ENCODE measurements at regions not wholly inside any gene's neighbourhood (a gene's known extent, or its start where the extent isn't known, plus 50 kb on each side); places are given as distances from the start of the nearest gene placed in this dataset.

DNA sequence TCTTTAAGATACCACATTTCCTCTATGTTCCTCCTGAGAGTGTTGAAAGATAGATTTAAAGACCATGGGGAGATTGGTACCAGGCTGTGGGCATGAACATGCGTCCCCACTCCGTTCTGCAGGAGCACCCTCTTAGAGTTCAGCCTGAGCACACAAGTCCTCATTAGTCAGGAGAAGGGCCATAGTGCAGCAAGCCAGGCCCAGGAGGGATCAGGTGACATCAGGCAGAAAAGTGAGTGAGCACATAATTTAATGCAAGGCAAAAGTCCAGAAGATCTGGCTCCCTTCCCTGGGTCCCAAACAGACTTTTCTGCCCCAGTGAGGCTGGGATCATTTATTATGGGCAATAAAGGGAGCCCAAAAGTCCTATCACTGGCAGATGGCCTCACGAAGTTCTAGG is 263.7 kb upstream of the AGTR2 start:
- no peak for TF ChIP-seq RAD21 (IDR thresholded peaks at IDR 0.05; ENCODE audit: low read depth)
- no peak for TF ChIP-seq ZBTB7A (IDR thresholded peaks at IDR 0.05; ENCODE audit: low read depth)
- no peak for TF ChIP-seq TCF12 (IDR thresholded peaks at IDR 0.05; ENCODE audit: low read depth)
- no peak for TF ChIP-seq EGR1 (IDR thresholded peaks at IDR 0.05)
- no peak for TF ChIP-seq CEBPB (IDR thresholded peaks at IDR 0.05)
- no peak for TF ChIP-seq TAF1 (IDR thresholded peaks at IDR 0.05; ENCODE audit: low read depth)
- no peak for TF ChIP-seq TEAD4 (IDR thresholded peaks at IDR 0.05)
- TF ChIP-seq, protein P1, sequence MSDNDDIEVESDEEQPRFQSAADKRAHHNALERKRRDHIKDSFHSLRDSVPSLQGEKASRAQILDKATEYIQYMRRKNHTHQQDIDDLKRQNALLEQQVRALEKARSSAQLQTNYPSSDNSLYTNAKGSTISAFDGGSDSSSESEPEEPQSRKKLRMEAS (IDR thresholded peaks at IDR 0.05), result no peak
- TF ChIP-seq NFIC (IDR thresholded peaks at IDR 0.05), result no peak
- no peak for TF ChIP-seq YY1 (IDR thresholded peaks at IDR 0.05; ENCODE audit: low read depth)
- TF ChIP-seq CREB1 (IDR thresholded peaks at IDR 0.05; ENCODE audit: low read depth), result no peak
- TF ChIP-seq, protein P2, sequence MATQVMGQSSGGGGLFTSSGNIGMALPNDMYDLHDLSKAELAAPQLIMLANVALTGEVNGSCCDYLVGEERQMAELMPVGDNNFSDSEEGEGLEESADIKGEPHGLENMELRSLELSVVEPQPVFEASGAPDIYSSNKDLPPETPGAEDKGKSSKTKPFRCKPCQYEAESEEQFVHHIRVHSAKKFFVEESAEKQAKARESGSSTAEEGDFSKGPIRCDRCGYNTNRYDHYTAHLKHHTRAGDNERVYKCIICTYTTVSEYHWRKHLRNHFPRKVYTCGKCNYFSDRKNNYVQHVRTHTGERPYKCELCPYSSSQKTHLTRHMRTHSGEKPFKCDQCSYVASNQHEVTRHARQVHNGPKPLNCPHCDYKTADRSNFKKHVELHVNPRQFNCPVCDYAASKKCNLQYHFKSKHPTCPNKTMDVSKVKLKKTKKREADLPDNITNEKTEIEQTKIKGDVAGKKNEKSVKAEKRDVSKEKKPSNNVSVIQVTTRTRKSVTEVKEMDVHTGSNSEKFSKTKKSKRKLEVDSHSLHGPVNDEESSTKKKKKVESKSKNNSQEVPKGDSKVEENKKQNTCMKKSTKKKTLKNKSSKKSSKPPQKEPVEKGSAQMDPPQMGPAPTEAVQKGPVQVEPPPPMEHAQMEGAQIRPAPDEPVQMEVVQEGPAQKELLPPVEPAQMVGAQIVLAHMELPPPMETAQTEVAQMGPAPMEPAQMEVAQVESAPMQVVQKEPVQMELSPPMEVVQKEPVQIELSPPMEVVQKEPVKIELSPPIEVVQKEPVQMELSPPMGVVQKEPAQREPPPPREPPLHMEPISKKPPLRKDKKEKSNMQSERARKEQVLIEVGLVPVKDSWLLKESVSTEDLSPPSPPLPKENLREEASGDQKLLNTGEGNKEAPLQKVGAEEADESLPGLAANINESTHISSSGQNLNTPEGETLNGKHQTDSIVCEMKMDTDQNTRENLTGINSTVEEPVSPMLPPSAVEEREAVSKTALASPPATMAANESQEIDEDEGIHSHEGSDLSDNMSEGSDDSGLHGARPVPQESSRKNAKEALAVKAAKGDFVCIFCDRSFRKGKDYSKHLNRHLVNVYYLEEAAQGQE (IDR thresholded peaks at IDR 0.05; ENCODE audit: low read depth), result no peak
- TF ChIP-seq, protein P3, sequence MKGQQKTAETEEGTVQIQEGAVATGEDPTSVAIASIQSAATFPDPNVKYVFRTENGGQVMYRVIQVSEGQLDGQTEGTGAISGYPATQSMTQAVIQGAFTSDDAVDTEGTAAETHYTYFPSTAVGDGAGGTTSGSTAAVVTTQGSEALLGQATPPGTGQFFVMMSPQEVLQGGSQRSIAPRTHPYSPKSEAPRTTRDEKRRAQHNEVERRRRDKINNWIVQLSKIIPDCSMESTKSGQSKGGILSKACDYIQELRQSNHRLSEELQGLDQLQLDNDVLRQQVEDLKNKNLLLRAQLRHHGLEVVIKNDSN (IDR thresholded peaks at IDR 0.05), result no peak
- TF ChIP-seq EP300 (IDR thresholded peaks at IDR 0.05; ENCODE audit: borderline replicate concordance), result no peak
- no peak for TF ChIP-seq FOXM1 (IDR thresholded peaks at IDR 0.05; ENCODE audit: borderline replicate concordance, low read depth)

DNA sequence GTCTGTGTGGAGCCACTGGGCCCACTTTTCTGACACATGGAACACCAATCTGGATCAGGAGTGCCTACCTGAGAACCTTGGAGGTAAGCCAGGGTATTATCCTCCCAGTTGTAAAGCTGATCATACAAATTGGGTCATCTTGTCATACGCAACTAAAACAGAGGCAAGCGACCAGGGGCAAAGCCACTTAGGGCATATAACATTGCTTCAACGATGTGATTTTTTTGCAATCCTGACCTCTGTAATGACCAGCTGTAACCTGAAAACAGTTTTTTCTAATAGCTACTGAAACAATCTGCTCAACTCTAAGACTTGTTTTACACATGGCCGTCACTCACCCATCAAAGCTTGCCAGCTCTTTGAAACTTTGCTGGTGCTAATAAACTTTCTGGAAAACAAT is 261.5 kb upstream of the AGTR2 start:
- TF ChIP-seq EGR1 (IDR thresholded peaks at IDR 0.05) (no peak), CREB1 (IDR thresholded peaks at IDR 0.05; ENCODE audit: low read depth) (no peak), TCF12 (IDR thresholded peaks at IDR 0.05; ENCODE audit: low read depth) (no peak)

DNA sequence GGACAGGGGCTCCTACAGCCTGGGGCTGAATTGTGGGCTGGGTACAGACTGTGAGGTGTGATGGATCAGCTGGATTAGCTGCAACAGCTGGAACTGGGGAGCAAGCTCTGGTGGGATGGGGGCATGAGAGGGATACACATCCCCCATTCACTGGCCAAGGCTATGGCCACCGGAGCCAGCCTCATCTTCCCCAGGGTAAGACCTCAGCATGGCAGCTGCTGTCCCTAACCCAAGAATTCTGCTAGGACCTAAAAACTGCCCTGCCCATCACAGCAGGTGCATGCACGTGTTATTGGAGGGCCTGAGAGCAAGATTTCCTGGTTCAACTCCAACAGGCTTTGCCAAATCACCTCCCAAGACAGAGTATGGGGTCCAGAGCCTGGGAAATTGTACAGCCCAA is 258.6 kb upstream of the AGTR2 start:
- TF ChIP-seq, protein P2 (IDR thresholded peaks at IDR 0.05; ENCODE audit: low read depth), result no peak

DNA sequence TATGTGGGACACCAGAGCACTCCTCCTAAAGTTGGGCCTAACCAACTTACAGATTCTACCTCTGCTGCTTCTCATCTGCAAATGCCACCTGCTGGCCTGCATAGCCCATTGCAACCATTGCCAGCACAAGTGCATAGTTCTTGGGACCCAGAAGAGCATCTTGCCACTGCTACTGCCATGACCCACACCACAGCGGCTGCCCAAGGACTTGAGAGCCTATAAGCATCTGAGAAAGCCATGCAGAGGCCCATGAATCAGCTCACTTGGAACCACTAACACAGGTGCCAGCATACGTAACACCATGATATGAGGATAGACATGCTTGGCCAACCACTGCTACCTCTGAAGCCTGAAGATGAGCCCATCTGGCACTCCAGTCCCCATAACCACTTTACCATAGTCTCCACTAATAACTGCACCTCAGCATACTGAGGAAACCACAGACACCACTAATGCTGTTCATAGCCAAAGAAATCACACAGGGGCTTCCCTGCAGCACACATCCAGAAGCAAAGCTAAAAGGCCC is 258.1 kb upstream of the AGTR2 start:
- TF ChIP-seq ZBTB7A (IDR thresholded peaks at IDR 0.05; ENCODE audit: low read depth) (no peak), TAF1 (IDR thresholded peaks at IDR 0.05; ENCODE audit: low read depth) (no peak), YY1 (IDR thresholded peaks at IDR 0.05; ENCODE audit: low read depth) (no peak), CEBPB (IDR thresholded peaks at IDR 0.05) (no peak), TCF12 (IDR thresholded peaks at IDR 0.05; ENCODE audit: low read depth) (no peak), CREB1 (IDR thresholded peaks at IDR 0.05; ENCODE audit: low read depth) (no peak), NFIC (IDR thresholded peaks at IDR 0.05) (no peak), EGR1 (IDR thresholded peaks at IDR 0.05) (no peak), FOXM1 (IDR thresholded peaks at IDR 0.05; ENCODE audit: borderline replicate concordance, low read depth) (no peak), TEAD4 (IDR thresholded peaks at IDR 0.05) (no peak)
- TF ChIP-seq, protein P1 (IDR thresholded peaks at IDR 0.05), result no peak
- TF ChIP-seq, protein P3 (IDR thresholded peaks at IDR 0.05), result no peak

DNA sequence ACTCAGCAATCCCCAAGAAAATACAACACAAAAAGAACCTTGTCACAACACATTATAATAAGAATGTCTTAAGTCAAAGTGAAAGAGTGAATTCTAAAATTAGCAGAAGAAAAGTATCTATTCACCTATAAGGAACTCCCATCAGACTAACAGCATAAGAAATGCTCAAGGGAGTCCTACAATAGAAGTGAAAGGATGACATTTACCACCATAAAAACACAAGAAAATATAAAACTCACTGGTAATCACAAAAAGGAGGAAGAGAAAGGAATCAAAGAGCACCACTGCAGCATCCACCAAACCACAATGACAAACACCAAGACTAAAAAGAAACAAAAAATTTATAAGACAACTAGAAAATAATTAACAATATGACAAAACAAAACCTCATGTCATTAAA is 257.0 kb upstream of the AGTR2 start:
- no peak for TF ChIP-seq ZBTB7A (IDR thresholded peaks at IDR 0.05; ENCODE audit: low read depth)
- TF ChIP-seq CREB1 (IDR thresholded peaks at IDR 0.05; ENCODE audit: low read depth), result no peak
- TF ChIP-seq RAD21 (IDR thresholded peaks at IDR 0.05; ENCODE audit: low read depth), result no peak
- TF ChIP-seq EGR1 (IDR thresholded peaks at IDR 0.05), result no peak
- no peak for TF ChIP-seq EP300 (IDR thresholded peaks at IDR 0.05; ENCODE audit: borderline replicate concordance)
- no peak for TF ChIP-seq CEBPB (IDR thresholded peaks at IDR 0.05)
- TF ChIP-seq, protein P3 (IDR thresholded peaks at IDR 0.05), result no peak
- TF ChIP-seq, protein P1 (IDR thresholded peaks at IDR 0.05), result no peak
- TF ChIP-seq TCF12 (IDR thresholded peaks at IDR 0.05; ENCODE audit: low read depth), result no peak
- no peak for TF ChIP-seq FOXM1 (IDR thresholded peaks at IDR 0.05; ENCODE audit: borderline replicate concordance, low read depth)
- TF ChIP-seq TAF1 (IDR thresholded peaks at IDR 0.05; ENCODE audit: low read depth), result no peak
- TF ChIP-seq, protein P2 (IDR thresholded peaks at IDR 0.05; ENCODE audit: low read depth), result no peak
- TF ChIP-seq TEAD4 (IDR thresholded peaks at IDR 0.05), result no peak
- no peak for TF ChIP-seq NFIC (IDR thresholded peaks at IDR 0.05)
- TF ChIP-seq YY1 (IDR thresholded peaks at IDR 0.05; ENCODE audit: low read depth), result no peak
